ENCODE measurements at regions not wholly inside any gene's neighbourhood (a gene's known extent, or its start where the extent isn't known, plus 50 kb on each side); places are given as distances from the start of the nearest gene placed in this dataset.

- ATAC-seq, result no peak
These were observed 354.1 kb downstream of the TXNL1 start for GRCh38 chr18:56284319-56284718.

DNA sequence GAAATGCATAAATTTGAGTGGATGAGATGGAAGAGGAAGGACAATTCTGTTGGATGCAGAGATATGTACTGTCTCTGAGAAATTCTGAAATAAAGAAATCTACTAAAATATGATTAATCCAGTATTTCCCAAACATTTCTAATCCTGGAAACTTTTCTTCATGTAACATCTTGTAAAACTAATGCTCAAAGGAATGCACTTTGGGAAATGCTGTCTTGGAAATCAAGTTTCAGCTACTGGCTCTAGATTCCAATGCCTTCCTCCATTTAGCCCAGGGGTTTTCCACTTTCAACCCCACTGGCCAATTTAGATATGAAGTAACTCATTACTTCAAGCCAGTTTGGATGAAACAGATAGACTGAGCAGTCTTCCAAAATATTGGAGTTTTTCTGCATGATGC is 355.1 kb downstream of the TXNL1 start:
- no peak for ATAC-seq
- TF ChIP-seq ZNF8 (CRISPR knock-in tag; IDR thresholded peaks at IDR 0.05), result no peak
- no peak for TF ChIP-seq ZNF565 (CRISPR knock-in tag; conservative IDR thresholded peaks at IDR 0.05; ENCODE audit: low read depth)
- no peak for TF ChIP-seq CSDC2 (CRISPR knock-in tag; IDR thresholded peaks at IDR 0.05)
- TF ChIP-seq, protein P1, sequence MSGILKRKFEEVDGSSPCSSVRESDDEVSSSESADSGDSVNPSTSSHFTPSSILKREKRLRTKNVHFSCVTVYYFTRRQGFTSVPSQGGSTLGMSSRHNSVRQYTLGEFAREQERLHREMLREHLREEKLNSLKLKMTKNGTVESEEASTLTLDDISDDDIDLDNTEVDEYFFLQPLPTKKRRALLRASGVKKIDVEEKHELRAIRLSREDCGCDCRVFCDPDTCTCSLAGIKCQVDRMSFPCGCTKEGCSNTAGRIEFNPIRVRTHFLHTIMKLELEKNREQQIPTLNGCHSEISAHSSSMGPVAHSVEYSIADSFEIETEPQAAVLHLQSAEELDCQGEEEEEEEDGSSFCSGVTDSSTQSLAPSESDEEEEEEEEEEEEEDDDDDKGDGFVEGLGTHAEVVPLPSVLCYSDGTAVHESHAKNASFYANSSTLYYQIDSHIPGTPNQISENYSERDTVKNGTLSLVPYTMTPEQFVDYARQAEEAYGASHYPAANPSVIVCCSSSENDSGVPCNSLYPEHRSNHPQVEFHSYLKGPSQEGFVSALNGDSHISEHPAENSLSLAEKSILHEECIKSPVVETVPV (CRISPR knock-in tag; IDR thresholded peaks at IDR 0.05), result no peak
- TF ChIP-seq GLIS3 (CRISPR knock-in tag; IDR thresholded peaks at IDR 0.05), result no peak
- TF ChIP-seq ZC3H10 (CRISPR knock-in tag; IDR thresholded peaks at IDR 0.05), result no peak
- TF ChIP-seq ARNTL (CRISPR knock-in tag; IDR thresholded peaks at IDR 0.05; ENCODE audit: borderline replicate concordance, low read depth), result no peak
- TF ChIP-seq, protein P2, sequence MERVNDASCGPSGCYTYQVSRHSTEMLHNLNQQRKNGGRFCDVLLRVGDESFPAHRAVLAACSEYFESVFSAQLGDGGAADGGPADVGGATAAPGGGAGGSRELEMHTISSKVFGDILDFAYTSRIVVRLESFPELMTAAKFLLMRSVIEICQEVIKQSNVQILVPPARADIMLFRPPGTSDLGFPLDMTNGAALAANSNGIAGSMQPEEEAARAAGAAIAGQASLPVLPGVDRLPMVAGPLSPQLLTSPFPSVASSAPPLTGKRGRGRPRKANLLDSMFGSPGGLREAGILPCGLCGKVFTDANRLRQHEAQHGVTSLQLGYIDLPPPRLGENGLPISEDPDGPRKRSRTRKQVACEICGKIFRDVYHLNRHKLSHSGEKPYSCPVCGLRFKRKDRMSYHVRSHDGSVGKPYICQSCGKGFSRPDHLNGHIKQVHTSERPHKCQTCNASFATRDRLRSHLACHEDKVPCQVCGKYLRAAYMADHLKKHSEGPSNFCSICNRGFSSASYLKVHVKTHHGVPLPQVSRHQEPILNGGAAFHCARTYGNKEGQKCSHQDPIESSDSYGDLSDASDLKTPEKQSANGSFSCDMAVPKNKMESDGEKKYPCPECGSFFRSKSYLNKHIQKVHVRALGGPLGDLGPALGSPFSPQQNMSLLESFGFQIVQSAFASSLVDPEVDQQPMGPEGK (CRISPR knock-in tag; IDR thresholded peaks at IDR 0.05; ENCODE audit: borderline replicate concordance), result no peak
- no peak for TF ChIP-seq BACH2 (CRISPR knock-in tag; IDR thresholded peaks at IDR 0.05; ENCODE audit: borderline replicate concordance)

More at GRCh38 chr18:56284319-56284718, 354.1 kb downstream of the TXNL1 start:
- no peak for TF ChIP-seq ZFP3 (CRISPR knock-in tag; IDR thresholded peaks at IDR 0.05)
- no peak for TF ChIP-seq OSR1 (CRISPR knock-in tag; IDR thresholded peaks at IDR 0.05)
- TF ChIP-seq, protein P3, sequence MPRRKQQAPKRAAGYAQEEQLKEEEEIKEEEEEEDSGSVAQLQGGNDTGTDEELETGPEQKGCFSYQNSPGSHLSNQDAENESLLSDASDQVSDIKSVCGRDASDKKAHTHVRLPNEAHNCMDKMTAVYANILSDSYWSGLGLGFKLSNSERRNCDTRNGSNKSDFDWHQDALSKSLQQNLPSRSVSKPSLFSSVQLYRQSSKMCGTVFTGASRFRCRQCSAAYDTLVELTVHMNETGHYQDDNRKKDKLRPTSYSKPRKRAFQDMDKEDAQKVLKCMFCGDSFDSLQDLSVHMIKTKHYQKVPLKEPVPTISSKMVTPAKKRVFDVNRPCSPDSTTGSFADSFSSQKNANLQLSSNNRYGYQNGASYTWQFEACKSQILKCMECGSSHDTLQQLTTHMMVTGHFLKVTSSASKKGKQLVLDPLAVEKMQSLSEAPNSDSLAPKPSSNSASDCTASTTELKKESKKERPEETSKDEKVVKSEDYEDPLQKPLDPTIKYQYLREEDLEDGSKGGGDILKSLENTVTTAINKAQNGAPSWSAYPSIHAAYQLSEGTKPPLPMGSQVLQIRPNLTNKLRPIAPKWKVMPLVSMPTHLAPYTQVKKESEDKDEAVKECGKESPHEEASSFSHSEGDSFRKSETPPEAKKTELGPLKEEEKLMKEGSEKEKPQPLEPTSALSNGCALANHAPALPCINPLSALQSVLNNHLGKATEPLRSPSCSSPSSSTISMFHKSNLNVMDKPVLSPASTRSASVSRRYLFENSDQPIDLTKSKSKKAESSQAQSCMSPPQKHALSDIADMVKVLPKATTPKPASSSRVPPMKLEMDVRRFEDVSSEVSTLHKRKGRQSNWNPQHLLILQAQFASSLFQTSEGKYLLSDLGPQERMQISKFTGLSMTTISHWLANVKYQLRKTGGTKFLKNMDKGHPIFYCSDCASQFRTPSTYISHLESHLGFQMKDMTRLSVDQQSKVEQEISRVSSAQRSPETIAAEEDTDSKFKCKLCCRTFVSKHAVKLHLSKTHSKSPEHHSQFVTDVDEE (CRISPR knock-in tag; IDR thresholded peaks at IDR 0.05), result no peak
- no peak for TF ChIP-seq ZNF70 (CRISPR knock-in tag; IDR thresholded peaks at IDR 0.05)
- TF ChIP-seq GLIS3 (CRISPR knock-in tag; IDR thresholded peaks at IDR 0.05), result no peak
- TF ChIP-seq ZNF8 (CRISPR knock-in tag; IDR thresholded peaks at IDR 0.05), result no peak
- no peak for TF ChIP-seq TOX (CRISPR knock-in tag; IDR thresholded peaks at IDR 0.05; ENCODE audit: borderline replicate concordance)
- TF ChIP-seq ZFP30 (CRISPR knock-in tag; IDR thresholded peaks at IDR 0.05), result no peak
- no peak for TF ChIP-seq ZC3H10 (CRISPR knock-in tag; IDR thresholded peaks at IDR 0.05)
- no peak for TF ChIP-seq PPARA (CRISPR knock-in tag; IDR thresholded peaks at IDR 0.05; ENCODE audit: borderline replicate concordance)
- no peak for TF ChIP-seq POU6F1 (CRISPR knock-in tag; IDR thresholded peaks at IDR 0.05; ENCODE audit: borderline replicate concordance, low read depth)
- TF ChIP-seq, protein P2 (CRISPR knock-in tag; IDR thresholded peaks at IDR 0.05; ENCODE audit: borderline replicate concordance), result no peak
- no peak for TF ChIP-seq CSDC2 (CRISPR knock-in tag; IDR thresholded peaks at IDR 0.05)
- TF ChIP-seq BACH2 (CRISPR knock-in tag; IDR thresholded peaks at IDR 0.05; ENCODE audit: borderline replicate concordance), result no peak
- no peak for TF ChIP-seq RARB (CRISPR knock-in tag; IDR thresholded peaks at IDR 0.05)

DNA sequence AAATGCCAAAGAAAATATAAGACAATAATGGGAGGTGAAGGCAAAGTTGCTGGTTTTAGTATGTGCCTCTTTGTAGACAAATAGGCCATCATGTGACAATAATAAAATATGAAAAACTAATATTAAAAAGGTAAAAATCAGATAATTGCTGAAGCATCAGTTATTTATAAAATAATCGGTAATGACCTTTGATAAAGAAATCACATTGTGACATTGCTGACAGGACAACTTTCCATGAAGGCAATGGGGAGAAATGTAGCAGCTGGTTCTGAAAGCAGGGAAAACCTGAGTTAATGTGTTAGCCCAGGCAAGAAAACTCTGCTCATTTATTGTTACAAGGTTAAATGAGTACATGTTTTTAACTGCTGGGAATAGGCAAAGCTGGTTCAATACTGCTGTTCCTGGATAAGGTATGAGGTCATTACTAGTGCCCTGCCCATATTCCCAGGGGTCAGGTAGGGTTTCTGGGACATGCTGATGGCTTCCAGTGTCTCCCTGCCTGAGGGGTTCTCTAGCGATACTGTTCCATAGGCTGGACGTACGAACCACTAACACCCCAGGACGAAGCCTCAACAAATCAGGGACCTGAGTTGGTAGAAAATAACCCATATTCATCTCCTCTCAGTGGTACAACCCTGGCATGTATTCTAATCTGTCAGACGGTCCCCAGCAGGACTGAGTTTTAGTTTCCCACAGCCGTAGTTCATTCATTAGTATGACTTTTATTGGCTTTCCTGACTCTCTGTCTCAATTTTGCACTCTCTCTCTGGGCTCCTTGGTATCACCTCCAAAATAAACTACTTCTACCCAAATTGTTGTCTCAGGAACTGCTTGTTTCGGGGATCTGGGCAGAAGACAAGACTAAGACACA is 355.9 kb downstream of the TXNL1 start:
- no peak for ATAC-seq
- no peak for TF ChIP-seq ZNF565 (CRISPR knock-in tag; conservative IDR thresholded peaks at IDR 0.05; ENCODE audit: low read depth)
- TF ChIP-seq, protein P3 (CRISPR knock-in tag; IDR thresholded peaks at IDR 0.05), result no peak
- no peak for TF ChIP-seq CSDC2 (CRISPR knock-in tag; IDR thresholded peaks at IDR 0.05)
- TF ChIP-seq GLIS3 (CRISPR knock-in tag; IDR thresholded peaks at IDR 0.05), result no peak
- TF ChIP-seq, protein P1 (CRISPR knock-in tag; IDR thresholded peaks at IDR 0.05), result no peak
- TF ChIP-seq, protein P4, sequence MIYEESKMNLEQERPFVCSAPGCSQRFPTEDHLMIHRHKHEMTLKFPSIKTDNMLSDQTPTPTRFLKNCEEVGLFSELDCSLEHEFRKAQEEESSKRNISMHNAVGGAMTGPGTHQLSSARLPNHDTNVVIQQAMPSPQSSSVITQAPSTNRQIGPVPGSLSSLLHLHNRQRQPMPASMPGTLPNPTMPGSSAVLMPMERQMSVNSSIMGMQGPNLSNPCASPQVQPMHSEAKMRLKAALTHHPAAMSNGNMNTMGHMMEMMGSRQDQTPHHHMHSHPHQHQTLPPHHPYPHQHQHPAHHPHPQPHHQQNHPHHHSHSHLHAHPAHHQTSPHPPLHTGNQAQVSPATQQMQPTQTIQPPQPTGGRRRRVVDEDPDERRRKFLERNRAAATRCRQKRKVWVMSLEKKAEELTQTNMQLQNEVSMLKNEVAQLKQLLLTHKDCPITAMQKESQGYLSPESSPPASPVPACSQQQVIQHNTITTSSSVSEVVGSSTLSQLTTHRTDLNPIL (CRISPR knock-in tag; IDR thresholded peaks at IDR 0.05; ENCODE audit: low read depth), result no peak
- no peak for TF ChIP-seq ZNF70 (CRISPR knock-in tag; IDR thresholded peaks at IDR 0.05)
- TF ChIP-seq ZNF8 (CRISPR knock-in tag; IDR thresholded peaks at IDR 0.05), result no peak

Measured in SK-N-SH treated with all-trans-retinoic acid at 6 μM for 48 hours (cell line).